Trophoblast cell (in vitro differentiated cells and primary cell): ENCODE measurements at regions not wholly inside any gene's neighbourhood (a gene's known extent, or its start where the extent isn't known, plus 50 kb on each side); places are given as distances from the start of the nearest gene placed in this dataset.

Source experiments
- DNase-seq, 2 donors: peaks; one replicate each; pipeline ENCODE4 v3.0.0-alpha.2; 2016
- H2AFZ ChIP-seq: 2 replicates; pipeline ENCODE4 v1.6.1; 2013; ENCODE audit warnings: low read length, moderate library complexity, mild to moderate bottlenecking; ENCODE audit not compliant: insufficient read depth, poor library complexity
- H2AK5ac ChIP-seq: 2 replicates; pipeline ENCODE4 v1.6.1; 2013; ENCODE audit warnings: mild to moderate bottlenecking, low read length
- H2BK120ac ChIP-seq: 2 replicates; pipeline ENCODE4 v1.6.1; 2013; ENCODE audit warnings: low read length, mild to moderate bottlenecking, moderate library complexity; ENCODE audit not compliant: insufficient read depth, poor library complexity
- H2BK12ac ChIP-seq: 2 replicates; pipeline ENCODE4 v1.6.1; 2013; ENCODE audit warnings: mild to moderate bottlenecking, low read length, moderate library complexity
- H2BK5ac ChIP-seq: 2 replicates; pipeline ENCODE4 v1.6.1; 2013; ENCODE audit warnings: low read length, low read depth, moderate library complexity, mild to moderate bottlenecking; ENCODE audit not compliant: poor library complexity
- H3K14ac ChIP-seq: 2 replicates; pipeline ENCODE4 v1.6.1; 2013; ENCODE audit warnings: mild to moderate bottlenecking, low read length
- H3K18ac ChIP-seq: 2 replicates; pipeline ENCODE4 v1.6.1; 2013; ENCODE audit warnings: mild to moderate bottlenecking, low read length
- H3K23ac ChIP-seq: 2 replicates; pipeline ENCODE4 v1.6.1; 2013; ENCODE audit warnings: low read length
- H3K27ac ChIP-seq: 2 replicates; pipeline ENCODE4 v1.5.1; 2013; ENCODE audit warnings: low read depth, mild to moderate bottlenecking, inconsistent platforms, low read length, moderate library complexity
- H3K27me3 ChIP-seq: 2 replicates; pipeline ENCODE4 v1.6.1; 2013; ENCODE audit warnings: inconsistent platforms, mild to moderate bottlenecking, low read length, moderate library complexity; ENCODE audit not compliant: insufficient read depth
- H3K36me3 ChIP-seq, 2 experiments: 1 replicate in 1 of 2; 2 replicates in 1 of 2; pipeline ENCODE4 v1.6.1; 2013; ENCODE audit warnings: low read length in 2 of 2, mild to moderate bottlenecking in 2 of 2, moderate library complexity in 1 of 2; ENCODE audit not compliant: insufficient read depth in 2 of 2, control insufficient read depth in 1 of 2
- H3K4ac ChIP-seq: 2 replicates; pipeline ENCODE4 v1.6.1; 2013; ENCODE audit warnings: low read depth, mild to moderate bottlenecking, low read length, moderate library complexity
- H3K4me1 ChIP-seq, 2 experiments: 1 replicate in 1 of 2; 2 replicates in 1 of 2; pipeline ENCODE4 v1.6.1; 2013; ENCODE audit warnings: low read length in 2 of 2, mild to moderate bottlenecking in 2 of 2, moderate library complexity in 1 of 2; ENCODE audit not compliant: insufficient read depth in 2 of 2, control insufficient read depth in 1 of 2
- H3K4me2 ChIP-seq: 2 replicates; pipeline ENCODE4 v1.6.1; 2013; ENCODE audit warnings: inconsistent platforms, mild to moderate bottlenecking, low read length, moderate library complexity
- H3K4me3 ChIP-seq: 2 replicates; pipeline ENCODE4 v1.5.1; 2013; ENCODE audit warnings: mild to moderate bottlenecking, low read depth, low read length, inconsistent platforms
- H3K79me1 ChIP-seq: one replicate; pipeline ENCODE4 v1.6.1; 2013; ENCODE audit warnings: low read length
- H3K79me2 ChIP-seq: 2 replicates; pipeline ENCODE4 v1.6.1; 2013; ENCODE audit warnings: low read length, mild to moderate bottlenecking; ENCODE audit not compliant: control insufficient read depth, insufficient read depth, poor library complexity
- H3K9ac ChIP-seq: 2 replicates; pipeline ENCODE4 v1.6.1; 2013; ENCODE audit warnings: mild to moderate bottlenecking, low read length
- H3K9me3 ChIP-seq: 2 replicates; pipeline ENCODE4 v1.6.1; 2013; ENCODE audit warnings: low read depth, mild to moderate bottlenecking, control low read depth, inconsistent platforms, low read length; ENCODE audit not compliant: insufficient read depth
- H4K12ac ChIP-seq: 2 replicates; pipeline ENCODE4 v1.6.1; 2013; ENCODE audit warnings: low read depth, mild to moderate bottlenecking, low read length, moderate library complexity
- H4K8ac ChIP-seq: 2 replicates; pipeline ENCODE4 v1.6.1; 2013; ENCODE audit warnings: low read depth, mild to moderate bottlenecking, low read length, moderate library complexity
- H4K91ac ChIP-seq: one replicate; pipeline ENCODE4 v1.6.1; 2013; ENCODE audit warnings: low read depth, mild to moderate bottlenecking, low read length, moderate library complexity
- WGBS: extraction: QIAGEN DNeasy Blood & Tissue Kit; methylation state at CpG from one replicate; pipeline ENCODE4 v1.1.7; 2013; ENCODE audit warnings: missing lambda C conversion rate; ENCODE audit not compliant: insufficient read length, insufficient coverage; ENCODE audit errors: extremely low coverage; 5-methylcytosine and 5-hydroxymethylcytosine counted together

DNA sequence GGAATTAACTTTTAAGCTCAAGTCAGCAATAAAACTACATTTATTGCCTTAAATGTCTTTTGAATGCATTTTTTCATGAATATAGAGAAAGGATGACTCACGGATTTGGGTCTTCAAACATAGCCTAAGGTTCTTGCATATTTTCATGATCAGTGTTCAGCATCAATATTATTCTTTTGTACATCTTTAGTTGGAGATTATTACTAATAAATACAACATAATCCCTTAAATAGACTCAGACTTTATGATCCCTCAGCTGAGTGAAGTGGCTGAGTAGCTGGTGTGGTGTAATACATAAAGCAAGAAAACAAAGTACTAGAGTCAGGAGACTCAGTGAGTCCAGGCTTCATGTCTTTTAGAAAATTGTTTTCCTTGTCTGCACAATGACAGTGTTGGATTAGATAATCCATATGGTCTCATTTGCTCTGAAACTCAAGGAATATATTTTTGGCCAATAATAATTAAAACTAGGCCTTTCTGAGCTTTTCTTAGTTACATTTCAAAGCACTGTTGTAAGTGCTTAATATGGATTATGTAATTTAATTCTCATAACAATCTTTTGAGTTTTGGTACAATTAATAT, 78.3 kb upstream of the UNC5C start:
- no peak for DNase-seq
- Histone ChIP-seq H3K18ac (no peak overlapping the region), H3K9ac (no peak overlapping the region), H3K4ac (no peak overlapping the region), H3K23ac (no peak overlapping the region), H2BK12ac (no peak overlapping the region), H4K12ac (no peak overlapping the region), H3K4me2 (no peak overlapping the region), H2BK5ac (no peak overlapping the region), H3K27me3 (no peaks in the 10 kb centered on the region), H4K91ac (no peak overlapping the region), H4K8ac (no peak overlapping the region), H3K27ac (no peak overlapping the region), H3K4me3 (no peak overlapping the region), H3K79me2 (no peaks in the 10 kb centered on the region), H2AFZ (no peak overlapping the region), H3K4me1 (no peaks in the 10 kb centered on the region), H2BK120ac (no peak overlapping the region), H3K9me3 (no peaks in the 10 kb centered on the region), H3K79me1 (no peaks in the 10 kb centered on the region), H3K36me3 (no peaks in the 10 kb centered on the region), H2AK5ac (no peak overlapping the region), H3K14ac (no peak overlapping the region)
- no CpG with 5 or more reads among the region's 1 CpG for WGBS

DNA sequence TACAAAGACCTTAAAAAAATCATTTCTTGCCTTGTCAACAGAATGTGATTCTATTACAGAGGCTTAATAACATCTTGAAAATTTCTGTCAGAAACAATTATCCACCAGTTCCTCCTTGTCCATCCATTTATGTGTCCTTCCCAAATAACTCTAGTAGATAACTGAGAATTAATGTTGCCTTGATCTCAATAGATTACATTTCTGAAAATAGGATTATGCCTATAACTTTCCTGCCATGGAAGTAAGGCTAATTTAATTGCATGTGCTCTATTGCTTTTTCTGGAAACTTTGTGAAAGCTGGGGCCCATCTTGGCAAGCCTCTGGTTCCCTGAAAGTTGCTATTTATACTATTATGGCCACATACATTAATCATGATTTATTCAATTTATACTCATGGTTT, 76.2 kb upstream of the UNC5C start:
- Histone ChIP-seq H2BK12ac (no peak overlapping the region), H3K79me1 (no peaks in the 10 kb centered on the region), H3K4me1 (no peaks in the 10 kb centered on the region), H2AK5ac (no peak overlapping the region), H3K79me2 (no peaks in the 10 kb centered on the region), H3K4me3 (no peak overlapping the region), H3K27me3 (no peaks in the 10 kb centered on the region), H3K4ac (no peak overlapping the region), H3K9me3 (no peaks in the 10 kb centered on the region), H3K14ac (no peak overlapping the region), H3K9ac (no peak overlapping the region), H4K91ac (no peak overlapping the region), H4K12ac (no peak overlapping the region), H3K23ac (no peak overlapping the region), H3K27ac (no peak overlapping the region), H2BK120ac (no peak overlapping the region), H3K18ac (no peak overlapping the region), H4K8ac (no peak overlapping the region), H2BK5ac (no peak overlapping the region), H2AFZ (no peak overlapping the region), H3K4me2 (no peak overlapping the region), H3K36me3 (no peaks in the 10 kb centered on the region)
- DNase-seq, result no peak

DNA sequence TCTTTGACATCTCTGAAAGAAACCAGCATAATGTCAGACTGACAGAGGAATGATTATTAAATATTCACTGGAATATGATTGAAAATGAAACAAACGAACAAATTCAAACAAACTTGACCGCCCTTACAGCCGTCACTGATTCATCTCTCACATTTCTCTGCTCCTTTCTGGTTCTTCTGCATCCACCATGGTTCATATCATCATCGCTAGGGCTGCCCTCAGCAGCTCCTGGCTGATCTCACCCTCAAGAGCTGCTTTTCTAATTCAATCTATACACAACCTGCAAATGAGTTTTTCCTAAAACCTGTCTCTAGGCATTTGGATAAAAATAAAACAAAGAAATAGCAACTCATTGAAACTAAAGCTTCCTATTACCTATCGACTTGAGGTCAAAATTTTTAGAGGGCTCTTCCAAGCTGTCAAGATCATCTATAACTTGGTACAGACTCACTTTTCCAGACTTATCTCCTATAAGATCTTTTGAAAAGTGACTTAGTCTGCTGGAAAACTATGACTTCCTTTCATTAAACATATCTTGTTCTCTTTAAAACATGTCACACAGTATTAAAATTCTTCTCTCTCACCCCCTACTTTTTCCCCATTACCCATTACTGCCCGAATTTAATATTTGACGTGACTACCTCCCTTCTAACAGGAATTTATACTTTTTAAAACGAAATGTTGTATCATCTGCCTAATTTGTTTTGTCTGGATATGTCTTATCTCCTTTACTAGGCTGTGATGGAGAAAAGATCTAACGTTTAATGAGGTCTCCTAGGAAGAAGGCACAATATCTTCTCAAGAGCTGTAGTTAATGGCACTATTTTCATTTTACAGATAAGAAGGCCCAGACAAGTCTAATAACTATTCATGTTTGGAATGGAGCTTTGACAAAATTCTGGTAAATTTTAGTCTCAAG, 71.0 kb upstream of the UNC5C start:
- no peaks in the 10 kb centered on the region for H3K9me3 ChIP-seq
- 100% methylated on average over 2 of the region's 9 CpGs for WGBS
- no peak overlapping the region for H3K14ac ChIP-seq
- H3K4me2 ChIP-seq, result no peak overlapping the region
- H3K27ac ChIP-seq, result no peak overlapping the region
- H4K12ac ChIP-seq, result no peak overlapping the region
- no peak overlapping the region for H2AK5ac ChIP-seq
- H2BK12ac ChIP-seq, result no peak overlapping the region
- no peaks in the 10 kb centered on the region for H3K36me3 ChIP-seq
- no peak overlapping the region for H2AFZ ChIP-seq
- no peaks in the 10 kb centered on the region for H3K79me1 ChIP-seq
- no peak for DNase-seq
- H3K4ac ChIP-seq, result no peak overlapping the region
- H4K91ac ChIP-seq, result no peak overlapping the region
- no peak overlapping the region for H3K4me3 ChIP-seq
- H4K8ac ChIP-seq, result no peak overlapping the region
- no peaks in the 10 kb centered on the region for H3K27me3 ChIP-seq
- no peaks in the 10 kb centered on the region for H3K79me2 ChIP-seq
- H2BK5ac ChIP-seq, result no peak overlapping the region
- no peak overlapping the region for H3K9ac ChIP-seq
- H3K23ac ChIP-seq, result no peak overlapping the region
- H3K4me1 ChIP-seq, result no peaks in the 10 kb centered on the region
- H2BK120ac ChIP-seq, result no peak overlapping the region
- H3K18ac ChIP-seq, result no peak overlapping the region

DNA sequence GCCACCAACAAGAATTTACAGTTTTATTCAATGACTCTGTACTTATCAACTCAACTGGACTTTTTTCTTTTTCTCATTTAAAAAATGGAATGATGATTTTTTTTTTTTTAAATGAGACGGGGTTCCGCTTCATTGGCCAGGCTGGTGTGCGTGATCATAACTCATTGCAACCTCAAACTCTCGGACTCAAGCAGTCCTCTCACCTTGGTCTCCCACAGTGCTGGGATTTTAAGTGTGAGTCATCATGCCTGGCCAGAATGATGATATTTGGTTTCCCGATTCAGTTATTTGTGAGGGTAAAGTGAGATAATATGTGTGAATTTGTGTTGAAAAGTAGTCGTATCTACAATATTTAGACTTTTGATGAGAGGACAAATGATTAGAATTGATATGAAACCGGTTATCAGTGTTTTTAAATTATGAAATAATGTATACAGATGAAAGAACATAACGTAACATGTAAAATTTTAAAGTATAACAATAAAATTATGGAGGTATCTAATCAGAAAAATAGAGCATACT, 66.0 kb upstream of the UNC5C start:
- no peak overlapping the region for H2AK5ac ChIP-seq

More for the DNA sequence above, 66.0 kb upstream of the UNC5C start:
- no peak overlapping the region for H3K4me2 ChIP-seq
- no peak overlapping the region for H2BK5ac ChIP-seq
- no peak for DNase-seq
- H2BK120ac ChIP-seq, result no peak overlapping the region
- no peaks in the 10 kb centered on the region for H3K36me3 ChIP-seq
- H3K27me3 ChIP-seq, result no peaks in the 10 kb centered on the region
- no peak overlapping the region for H3K18ac ChIP-seq
- H3K27ac ChIP-seq, result no peak overlapping the region
- H3K14ac ChIP-seq, result no peak overlapping the region
- no peak overlapping the region for H3K4ac ChIP-seq
- no peaks in the 10 kb centered on the region for H3K9me3 ChIP-seq
- H3K79me1 ChIP-seq, result no peaks in the 10 kb centered on the region
- no peaks in the 10 kb centered on the region for H3K79me2 ChIP-seq
- H3K4me1 ChIP-seq, result no peaks in the 10 kb centered on the region
- H3K9ac ChIP-seq, result no peak overlapping the region
- no peak overlapping the region for H4K12ac ChIP-seq
- H4K91ac ChIP-seq, result no peak overlapping the region
- H2AFZ ChIP-seq, result no peak overlapping the region
- no peak overlapping the region for H4K8ac ChIP-seq
- H3K23ac ChIP-seq, result no peak overlapping the region
- WGBS, result 100% methylated on average over 2 of the region's 8 CpGs
- H2BK12ac ChIP-seq, result no peak overlapping the region
- no peak overlapping the region for H3K4me3 ChIP-seq
